ES-I3 (cell line): ENCODE measurements at regions not wholly inside any gene's neighbourhood (a gene's known extent, or its start where the extent isn't known, plus 50 kb on each side); places are given as distances from the start of the nearest gene placed in this dataset.

Source experiments
- H3K36me3 ChIP-seq: 2 replicates; pipeline ENCODE4 v1.6.1; 2013; ENCODE audit warnings: mild to moderate bottlenecking, low read length, control low read depth, moderate library complexity; ENCODE audit not compliant: insufficient read depth
- H3K4me1 ChIP-seq: 2 replicates; pipeline ENCODE4 v1.6.1; 2013; ENCODE audit warnings: mild to moderate bottlenecking, control low read depth, low read length; ENCODE audit not compliant: insufficient read depth
- H3K9ac ChIP-seq: 2 replicates; pipeline ENCODE4 v1.6.1; 2013; ENCODE audit warnings: low read depth, mild to moderate bottlenecking, low read length, moderate library complexity
- H3K9me3 ChIP-seq: 2 replicates; pipeline ENCODE4 v1.6.1; 2013; ENCODE audit warnings: mild to moderate bottlenecking, low read length, moderate library complexity; ENCODE audit not compliant: control insufficient read depth, insufficient read depth

GRCh38 chr2:174662459-174662858, 64.9 kb upstream of the WIPF1 start:
- no peaks in the 10 kb centered on the region for H3K36me3 ChIP-seq
- H3K9me3 ChIP-seq: no peaks in the 10 kb centered on the region
- H3K4me1 ChIP-seq: peaks cover 4% of the 10 kb centered on the region; the same call in 1 of the 2 replicates
- H3K9ac ChIP-seq: no peak overlapping the region

- no peaks in the 10 kb centered on the region for H3K4me1 ChIP-seq
- H3K9ac ChIP-seq: no peak overlapping the region
- H3K9me3 ChIP-seq: no peaks in the 10 kb centered on the region
- no peaks in the 10 kb centered on the region for H3K36me3 ChIP-seq
Observed at GRCh38 chr2:174660984-174661675, 63.5 kb upstream of the WIPF1 start.

GRCh38 chr2:174659069-174659900, 61.7 kb upstream of the WIPF1 start:
- H3K9me3 ChIP-seq: peaks cover 6% of the 10 kb centered on the region; the same call in 1 of the 2 replicates
- no peaks in the 10 kb centered on the region for H3K36me3 ChIP-seq
- no peaks in the 10 kb centered on the region for H3K4me1 ChIP-seq
- no peak overlapping the region for H3K9ac ChIP-seq

GRCh38 chr2:174656676-174657176, 59.1 kb upstream of the WIPF1 start:
- peaks cover 6% of the 10 kb centered on the region; the same call in 1 of the 2 replicates for H3K9me3 ChIP-seq
- H3K4me1 ChIP-seq: no peaks in the 10 kb centered on the region

GRCh38 chr2:174656035-174656434, 58.4 kb upstream of the WIPF1 start:
- H3K9ac ChIP-seq: no peak overlapping the region
- H3K9me3 ChIP-seq: peaks cover 6% of the 10 kb centered on the region; the same call in 1 of the 2 replicates
- H3K36me3 ChIP-seq: no peaks in the 10 kb centered on the region
- H3K4me1 ChIP-seq: no peaks in the 10 kb centered on the region

More at GRCh38 chr2:174656676-174657176, 59.1 kb upstream of the WIPF1 start:
- no peak overlapping the region for H3K9ac ChIP-seq
- H3K36me3 ChIP-seq: no peaks in the 10 kb centered on the region

- Histone ChIP-seq H3K36me3 (no peaks in the 10 kb centered on the region), H3K9me3 (peaks cover 6% of the 10 kb centered on the region; the same call in 1 of the 2 replicates), H3K9ac (no peak overlapping the region), H3K4me1 (no peaks in the 10 kb centered on the region)
Observed at GRCh38 chr2:174654419-174654941, 56.9 kb upstream of the WIPF1 start.

GRCh38 chr2:174648896-174649295, 51.3 kb upstream of the WIPF1 start:
- no peaks in the 10 kb centered on the region for H3K36me3 ChIP-seq
- no peaks in the 10 kb centered on the region for H3K4me1 ChIP-seq
- H3K9me3 ChIP-seq: 0 out of 2 replicates have a peak, but pooled peaks cover 4% of the 10 kb centered on the region
- no peak overlapping the region for H3K9ac ChIP-seq
